CD14-positive monocyte (primary cell): ENCODE measurements at regions not wholly inside any gene's neighbourhood (a gene's known extent, or its start where the extent isn't known, plus 50 kb on each side); places are given as distances from the start of the nearest gene placed in this dataset.

Experiments
- DNase-seq, 3 donors: peaks; one replicate each; pipeline ENCODE4 v3.0.0-alpha.2; 2011 to 2022
- H2AFZ ChIP-seq: 2 replicates; pipeline ENCODE4 v1.6.0; 2012; ENCODE audit warnings: mild to moderate bottlenecking, low read depth, low read length, inconsistent platforms; ENCODE audit not compliant: insufficient read depth, poor library complexity, severe bottlenecking
- H3K27ac ChIP-seq, 2 donors: 1 replicate in 1 of 2; 2 replicates in 1 of 2; pipeline ENCODE4 v1.5.1; 2012 to 2013; ENCODE audit warnings: low read length in 2 of 2, control low read depth in 1 of 2, inconsistent platforms in 1 of 2, low read depth in 1 of 2, mild to moderate bottlenecking in 1 of 2
- H3K27me3 ChIP-seq, 2 donors: one replicate each; pipeline versions ENCODE4 v1.6.0 to v1.6.1; 2011 to 2013; ENCODE audit warnings: low read length in 2 of 2; ENCODE audit not compliant: control insufficient read depth in 2 of 2, insufficient read depth in 2 of 2
- H3K36me3 ChIP-seq, 2 donors: replicated peaks in 1 of 2; 1 replicate in 1 of 2; 2 replicates in 1 of 2; pipeline versions ENCODE4 v1.5.1 to v1.6.1; 2012 to 2013; ENCODE audit warnings: low read length in 2 of 2, control low read depth in 1 of 2, inconsistent platforms in 1 of 2, mild to moderate bottlenecking in 1 of 2; ENCODE audit not compliant: insufficient read depth in 2 of 2, control insufficient read depth in 1 of 2
- H3K4me1 ChIP-seq, 2 donors: 1 replicate in 1 of 2; 2 replicates in 1 of 2; pipeline versions ENCODE4 v1.5.1 to v1.6.1; 2012 to 2013; ENCODE audit warnings: low read length in 2 of 2, control low read depth in 1 of 2, inconsistent platforms in 1 of 2, mild to moderate bottlenecking in 1 of 2, moderate library complexity in 1 of 2; ENCODE audit not compliant: insufficient read depth in 2 of 2, control insufficient read depth in 1 of 2
- H3K4me2 ChIP-seq: replicated peaks from 2 replicates; pipeline ENCODE3; 2012; ENCODE audit warnings: low read length, moderate library complexity, mild to moderate bottlenecking; ENCODE audit not compliant: poor library complexity, severe bottlenecking; ENCODE audit errors: extremely low read depth
- H3K4me3 ChIP-seq, 3 experiments: fragments of 200-600 bp in 1 of 3; sonication (generic) in 1 of 3; replicated peaks in 1 of 3; 1 replicate in 2 of 3; 2 replicates in 1 of 3; pipeline ENCODE4 v1.5.1; 2011 to 2013; ENCODE audit warnings: low read length in 3 of 3, mild to moderate bottlenecking in 3 of 3, control low read depth in 2 of 3, low read depth in 2 of 3, inconsistent platforms in 1 of 3, moderate library complexity in 1 of 3
- H3K79me2 ChIP-seq: 2 replicates; pipeline ENCODE4 v1.6.0; 2012; ENCODE audit warnings: mild to moderate bottlenecking, control low read depth, inconsistent platforms, low read length, moderate library complexity; ENCODE audit not compliant: insufficient read depth
- H3K9ac ChIP-seq: 2 replicates; pipeline ENCODE4 v1.6.0; 2017; ENCODE audit warnings: low read length, mild to moderate bottlenecking; ENCODE audit not compliant: insufficient read depth, poor library complexity, severe bottlenecking
- H3K9me3 ChIP-seq, 2 donors: replicated peaks in 1 of 2; 1 replicate in 1 of 2; 2 replicates in 1 of 2; pipeline versions ENCODE4 v1.5.1 to v1.6.1; 2012 to 2013; ENCODE audit warnings: low read length in 2 of 2, control low read depth in 1 of 2; ENCODE audit not compliant: control insufficient read depth in 1 of 2, insufficient read depth in 1 of 2
- H4K20me1 ChIP-seq: 2 replicates; pipeline ENCODE4 v1.6.0; 2012; ENCODE audit warnings: mild to moderate bottlenecking, low read length, control low read depth, moderate library complexity; ENCODE audit not compliant: insufficient read depth
- H3K27ac Mint-ChIP-seq, 7 donors: one replicate each; pipeline ENCODE4 v1.8.0; 2020; ENCODE audit warnings: mild to moderate bottlenecking in 7 of 7, mixed read lengths in 7 of 7, moderate library complexity in 6 of 7, inconsistent platforms in 2 of 7
- H3K27me3 Mint-ChIP-seq, 3 donors: one replicate each; pipeline ENCODE4 v1.8.0; 2021 to 2022; ENCODE audit warnings: low read depth in 3 of 3, mild to moderate bottlenecking in 3 of 3, mixed read lengths in 3 of 3, moderate library complexity in 3 of 3, inconsistent platforms in 1 of 3
- H3K36me3 Mint-ChIP-seq, 2 donors: one replicate each; pipeline ENCODE4 v1.8.0; 2020; ENCODE audit warnings: mixed read lengths in 2 of 2, inconsistent platforms in 1 of 2, mild to moderate bottlenecking in 1 of 2
- H3K4me1 Mint-ChIP-seq: one replicate; pipeline ENCODE4 v1.8.0; 2020; ENCODE audit warnings: mild to moderate bottlenecking, mixed read lengths
- H3K4me3 Mint-ChIP-seq, 2 donors: one replicate each; pipeline ENCODE4 v1.8.0; 2020; ENCODE audit warnings: mild to moderate bottlenecking in 2 of 2, mixed read lengths in 2 of 2, moderate library complexity in 1 of 2
- H3K9me3 Mint-ChIP-seq, 7 donors: one replicate each; pipeline ENCODE4 v1.8.0; 2020 to 2022; ENCODE audit warnings: mixed read lengths in 7 of 7, mild to moderate bottlenecking in 6 of 7, moderate library complexity in 6 of 7, inconsistent platforms in 2 of 7
- WGBS: methylation state at CpG from one replicate; pipeline ENCODE4 v1.1.5; 2013; ENCODE audit warnings: missing lambda C conversion rate; ENCODE audit not compliant: insufficient coverage; 5-methylcytosine and 5-hydroxymethylcytosine counted together
- intact Hi-C, 2 donors: fragments of 100-400 bp; cut with micrococcal nuclease; formaldehyde crosslinking; loops; one replicate each; pipeline versions ENCODE4 v1.15.0 to v1.15.1; 2023
- TF ChIP-seq, protein P1 (sequence below): fragments of 200-600 bp; IDR thresholded peaks from one replicate; pipeline ENCODE4 v1.8.0; 2022; ENCODE audit warnings: antibody characterized with exemption, mild to moderate bottlenecking

DNA sequence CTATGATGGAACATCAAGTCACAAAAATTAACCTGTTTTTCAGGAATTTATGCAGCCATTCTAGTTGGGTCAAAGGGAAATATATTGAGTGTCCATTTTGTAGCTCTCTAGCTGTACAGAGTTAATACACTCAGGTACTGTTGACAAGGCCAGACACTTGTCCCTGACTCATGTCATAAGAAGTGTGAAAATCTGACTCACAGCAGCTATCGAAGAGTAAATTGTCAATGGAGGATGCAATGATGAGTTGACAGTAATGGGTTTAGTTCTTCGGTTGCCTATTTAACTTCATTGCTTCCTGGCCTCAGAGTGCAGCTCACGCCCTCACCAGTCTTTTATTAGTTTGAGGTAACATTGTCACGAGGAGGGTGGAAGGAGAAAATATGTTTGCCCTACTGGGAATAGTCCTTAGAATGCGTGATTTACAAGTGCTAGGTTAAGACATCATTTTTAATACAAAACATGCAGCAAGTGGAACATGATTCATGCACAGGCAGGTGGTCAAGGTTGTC is 255.1 kb downstream of the XPNPEP1 start:
- H4K20me1 ChIP-seq: no peaks in the 10 kb centered on the region
- Mint-ChIP-seq H3K9me3 (peaks cover 8 to 21% (median 13%) of the 10 kb centered on the region in 7 donors), H3K4me1 (no peaks in the 10 kb centered on the region), H3K4me3 (no peak overlapping the region), H3K27ac (peak overlapping the region in 1 of 7 donors; percentile 23), H3K36me3 (no peaks in the 10 kb centered on the region), H3K27me3 (no peaks in the 10 kb centered on the region)
- no peak overlapping the region for H3K27ac ChIP-seq
- no peaks in the 10 kb centered on the region for H3K36me3 ChIP-seq
- no peaks in the 10 kb centered on the region for H3K4me1 ChIP-seq
- H3K4me2 ChIP-seq: no peak overlapping the region
- H3K79me2 ChIP-seq: no peaks in the 10 kb centered on the region
- H3K27me3 ChIP-seq: no peaks in the 10 kb centered on the region
- peaks cover 15 to 19% of the 10 kb centered on the region in 2 donors for H3K9me3 ChIP-seq
- no peak for DNase-seq
- TF ChIP-seq, protein P1, sequence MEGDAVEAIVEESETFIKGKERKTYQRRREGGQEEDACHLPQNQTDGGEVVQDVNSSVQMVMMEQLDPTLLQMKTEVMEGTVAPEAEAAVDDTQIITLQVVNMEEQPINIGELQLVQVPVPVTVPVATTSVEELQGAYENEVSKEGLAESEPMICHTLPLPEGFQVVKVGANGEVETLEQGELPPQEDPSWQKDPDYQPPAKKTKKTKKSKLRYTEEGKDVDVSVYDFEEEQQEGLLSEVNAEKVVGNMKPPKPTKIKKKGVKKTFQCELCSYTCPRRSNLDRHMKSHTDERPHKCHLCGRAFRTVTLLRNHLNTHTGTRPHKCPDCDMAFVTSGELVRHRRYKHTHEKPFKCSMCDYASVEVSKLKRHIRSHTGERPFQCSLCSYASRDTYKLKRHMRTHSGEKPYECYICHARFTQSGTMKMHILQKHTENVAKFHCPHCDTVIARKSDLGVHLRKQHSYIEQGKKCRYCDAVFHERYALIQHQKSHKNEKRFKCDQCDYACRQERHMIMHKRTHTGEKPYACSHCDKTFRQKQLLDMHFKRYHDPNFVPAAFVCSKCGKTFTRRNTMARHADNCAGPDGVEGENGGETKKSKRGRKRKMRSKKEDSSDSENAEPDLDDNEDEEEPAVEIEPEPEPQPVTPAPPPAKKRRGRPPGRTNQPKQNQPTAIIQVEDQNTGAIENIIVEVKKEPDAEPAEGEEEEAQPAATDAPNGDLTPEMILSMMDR: no peak
- H3K9ac ChIP-seq: no peak overlapping the region
- H2AFZ ChIP-seq: no peak overlapping the region
- WGBS: 89% methylated on average over 3 of the region's 5 CpGs
- intact Hi-C loops: no loop called here
- no peak overlapping the region for H3K4me3 ChIP-seq

DNA sequence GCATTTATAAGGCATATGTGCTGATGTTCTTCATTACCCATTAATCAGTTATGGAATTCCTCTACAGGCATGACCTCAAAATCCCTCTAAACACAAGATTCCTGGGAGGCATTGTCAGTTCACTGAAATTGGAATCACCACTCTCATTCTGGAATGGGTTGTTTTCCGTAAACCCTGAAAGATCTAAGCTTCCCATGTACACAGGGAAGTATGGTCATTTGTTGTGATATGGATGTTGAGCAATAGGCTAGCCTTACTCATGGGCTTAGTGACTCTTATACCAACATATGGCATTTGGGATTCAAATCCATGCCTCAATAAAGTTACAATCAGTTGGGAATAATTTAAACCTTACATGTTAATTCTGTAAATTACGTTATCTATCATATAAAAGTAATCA is 258.0 kb downstream of the XPNPEP1 start:
- H3K4me3 Mint-ChIP-seq: no peak overlapping the region
- no peak overlapping the region for H3K4me2 ChIP-seq
- H3K9me3 ChIP-seq: peaks cover 17 to 27% of the 10 kb centered on the region in 2 donors
- no peaks in the 10 kb centered on the region for H3K4me1 Mint-ChIP-seq
- H3K36me3 ChIP-seq: no peaks in the 10 kb centered on the region
- H4K20me1 ChIP-seq: no peaks in the 10 kb centered on the region
- no peak overlapping the region for H3K9ac ChIP-seq
- no peaks in the 10 kb centered on the region for H3K27me3 ChIP-seq
- TF ChIP-seq, protein P1: no peak
- WGBS: no CpG with 5 or more reads among the region's 2 CpGs
- no peak overlapping the region for H3K27ac ChIP-seq
- H3K9me3 Mint-ChIP-seq: peaks cover 15 to 27% (median 17%) of the 10 kb centered on the region in 7 donors
- DNase-seq: no peak
- no peaks in the 10 kb centered on the region for H3K36me3 Mint-ChIP-seq
- H3K4me3 ChIP-seq: no peak overlapping the region
- no peak overlapping the region for H3K27ac Mint-ChIP-seq
- no peaks in the 10 kb centered on the region for H3K4me1 ChIP-seq
- intact Hi-C loops: no loop called here
- H2AFZ ChIP-seq: no peak overlapping the region
- peaks cover 0 to 2% (median 0%) of the 10 kb centered on the region in 3 donors for H3K27me3 Mint-ChIP-seq
- no peaks in the 10 kb centered on the region for H3K79me2 ChIP-seq
